Stimulated activated CD4-positive, alpha-beta T cell treated with anti-CD3 and anti-CD28 coated beads, Interleukin-4, amount 100 ng/mL, for 24 hours (primary cell): ENCODE measurements at regions not wholly inside any gene's neighbourhood (a gene's known extent, or its start where the extent isn't known, plus 50 kb on each side); places are given as distances from the start of the nearest gene placed in this dataset.

ENCODE experiments used
- DNase-seq: peaks from one replicate; pipeline ENCODE4 v3.0.0-alpha.2; 2020

- DNase-seq: no peak
Measured at GRCh38 chrX:42616981-42617380, 161.0 kb downstream of the PPP1R2C start.

- peak; percentile 3 for DNase-seq
Measured at GRCh38 chrX:42615161-42615563, 162.8 kb downstream of the PPP1R2C start.

- no peak for DNase-seq
Measured at GRCh38 chrX:42606591-42606990, 171.4 kb downstream of the PPP1R2C start.

- DNase-seq: no peak
Measured at GRCh38 chrX:42604302-42604701, 173.7 kb downstream of the PPP1R2C start.

- DNase-seq: no peak
Measured at GRCh38 chrX:42603016-42603415, 174.9 kb downstream of the PPP1R2C start.

- DNase-seq: no peak
Measured at GRCh38 chrX:42602566-42602965, 175.4 kb downstream of the PPP1R2C start.

GRCh38 chrX:42602136-42602535, 175.8 kb downstream of the PPP1R2C start:
- no peak for DNase-seq

GRCh38 chrX:42597481-42597880, 180.5 kb downstream of the PPP1R2C start:
- no peak for DNase-seq

- DNase-seq: no peak
Measured at GRCh38 chrX:42585842-42586621, 191.9 kb downstream of the PPP1R2C start.

GRCh38 chrX:42577936-42578470, 200.0 kb downstream of the PPP1R2C start:
- DNase-seq: no peak

- DNase-seq: no peak
Measured at GRCh38 chrX:42567268-42567667, 210.7 kb downstream of the PPP1R2C start.

- DNase-seq: no peak
Measured at GRCh38 chrX:42565739-42566138, 212.2 kb downstream of the PPP1R2C start.

- DNase-seq: no peak
Measured at GRCh38 chrX:42546800-42547199, 231.2 kb downstream of the PPP1R2C start.

- peak; percentile 3 for DNase-seq
Measured at GRCh38 chrX:42544883-42545282, 233.1 kb downstream of the PPP1R2C start.

- DNase-seq: no peak
Measured at GRCh38 chrX:42541554-42541953, 236.4 kb downstream of the PPP1R2C start.

GRCh38 chrX:42540146-42540545, 237.8 kb downstream of the PPP1R2C start:
- no peak for DNase-seq

GRCh38 chrX:42538405-42538804, 239.6 kb downstream of the PPP1R2C start:
- DNase-seq: no peak

- DNase-seq: no peak
Measured at GRCh38 chrX:42536286-42536685, 241.7 kb downstream of the PPP1R2C start.

GRCh38 chrX:42535233-42535632, 242.7 kb downstream of the PPP1R2C start:
- DNase-seq: no peak

- no peak for DNase-seq
Measured at GRCh38 chrX:42533761-42534160, 244.2 kb downstream of the PPP1R2C start.

- no peak for DNase-seq
Measured at GRCh38 chrX:42531441-42531840, 246.5 kb downstream of the PPP1R2C start.

GRCh38 chrX:42530027-42530426, 247.9 kb downstream of the PPP1R2C start:
- no peak for DNase-seq

GRCh38 chrX:42524379-42524778, 253.6 kb downstream of the PPP1R2C start:
- DNase-seq: no peak

- DNase-seq: no peak
Measured at GRCh38 chrX:42519666-42520231, 258.2 kb downstream of the PPP1R2C start.

GRCh38 chrX:42515939-42516338, 262.0 kb downstream of the PPP1R2C start:
- DNase-seq: no peak
